ENCODE measurements at regions not wholly inside any gene's neighbourhood (a gene's known extent, or its start where the extent isn't known, plus 50 kb on each side); places are given as distances from the start of the nearest gene placed in this dataset.

DNA sequence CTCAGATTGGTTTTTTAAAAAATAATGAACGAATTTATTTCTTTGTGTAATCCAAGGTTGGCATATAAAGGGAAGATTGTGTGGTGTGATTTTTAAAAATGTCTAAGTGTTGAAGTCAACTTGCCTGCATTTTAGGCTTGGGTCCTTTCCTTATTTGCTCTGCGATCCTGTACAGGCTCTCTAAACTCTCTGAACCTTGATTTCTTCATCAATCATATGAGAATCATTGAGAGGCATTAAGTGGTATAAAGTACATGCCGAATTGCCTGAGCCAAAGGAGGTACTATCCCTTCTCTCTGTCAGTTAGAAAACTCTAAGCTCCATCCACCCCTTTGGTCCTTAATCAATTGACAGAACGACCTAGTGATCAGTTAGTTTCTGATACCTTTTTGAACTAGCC, 440.4 kb upstream of the MEX3C start:
- H3K36me3 Mint-ChIP-seq (ENCODE audit: low read depth) = no peaks in the 10 kb centered on the region
- peaks cover 52% of the 10 kb centered on the region for H3K9me3 Mint-ChIP-seq
- no peak for TF ChIP-seq CTCF (IDR thresholded peaks at IDR 0.05)
- no peaks in the 10 kb centered on the region for H3K27me3 Mint-ChIP-seq (ENCODE audit: insufficient read depth)
- H3K27ac Mint-ChIP-seq = no peak overlapping the region
- no peak overlapping the region for H3K4me3 Mint-ChIP-seq
- H3K4me1 Mint-ChIP-seq (ENCODE audit: low read depth) = no peaks in the 10 kb centered on the region
- DNase-seq = no peak

- Mint-ChIP-seq H3K27me3 (ENCODE audit: insufficient read depth) (no peaks in the 10 kb centered on the region), H3K36me3 (ENCODE audit: low read depth) (no peaks in the 10 kb centered on the region), H3K4me3 (no peak overlapping the region), H3K9me3 (peaks cover 55% of the 10 kb centered on the region), H3K27ac (no peak overlapping the region), H3K4me1 (ENCODE audit: low read depth) (no peaks in the 10 kb centered on the region)
- DNase-seq = no peak
- TF ChIP-seq CTCF (IDR thresholded peaks at IDR 0.05) = no peak
Observed at GRCh38 chr18:51639541-51639940, 442.1 kb upstream of the MEX3C start.

DNA sequence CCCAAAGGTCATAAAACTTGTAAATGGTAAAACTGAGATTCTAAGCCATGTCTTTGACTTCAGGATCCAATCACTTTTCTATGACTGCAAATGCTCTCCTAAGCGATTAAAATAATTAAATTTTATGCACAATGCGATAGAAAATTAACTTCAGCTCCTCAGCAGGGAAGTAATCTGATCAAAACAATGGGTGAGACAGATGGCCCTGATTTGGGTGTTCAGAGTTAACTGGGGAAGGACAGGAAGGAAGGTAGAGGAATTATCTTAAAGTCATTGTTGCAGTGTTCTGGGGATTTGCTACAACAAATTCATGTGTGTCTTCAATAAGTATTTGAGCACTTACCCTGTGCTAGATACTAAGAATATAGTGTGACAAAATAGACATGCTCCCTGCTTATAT, 446.0 kb upstream of the MEX3C start:
- no peak for TF ChIP-seq CTCF (IDR thresholded peaks at IDR 0.05)
- H3K27me3 Mint-ChIP-seq (ENCODE audit: insufficient read depth) = no peaks in the 10 kb centered on the region
- H3K36me3 Mint-ChIP-seq (ENCODE audit: low read depth) = no peaks in the 10 kb centered on the region
- no peak for DNase-seq
- peaks cover 39% of the 10 kb centered on the region for H3K9me3 Mint-ChIP-seq
- H3K4me1 Mint-ChIP-seq (ENCODE audit: low read depth) = no peaks in the 10 kb centered on the region
- H3K27ac Mint-ChIP-seq = no peak overlapping the region
- H3K4me3 Mint-ChIP-seq = no peak overlapping the region

DNA sequence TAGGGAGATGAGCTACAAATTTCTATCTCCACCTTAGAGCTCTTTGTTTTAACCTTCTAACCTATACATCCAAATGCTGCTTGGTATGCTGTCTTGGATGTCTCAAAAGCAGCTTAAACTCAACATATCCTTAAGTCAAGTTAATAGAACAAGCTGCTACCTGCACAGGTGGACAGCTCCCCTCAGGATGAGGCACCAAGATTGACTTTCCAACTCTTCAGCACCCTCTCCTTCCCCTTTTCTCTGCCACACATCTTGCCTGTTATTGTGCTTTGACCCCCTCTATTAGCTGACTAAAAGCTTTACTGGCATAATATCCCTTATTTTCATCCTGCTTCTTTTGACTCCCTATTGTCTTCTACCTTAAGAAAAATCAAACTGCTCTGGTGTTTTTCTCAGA, 448.1 kb upstream of the MEX3C start:
- Mint-ChIP-seq H3K4me3 (no peak overlapping the region), H3K9me3 (peaks cover 27% of the 10 kb centered on the region), H3K36me3 (ENCODE audit: low read depth) (no peaks in the 10 kb centered on the region), H3K27ac (no peak overlapping the region), H3K27me3 (ENCODE audit: insufficient read depth) (no peaks in the 10 kb centered on the region), H3K4me1 (ENCODE audit: low read depth) (no peaks in the 10 kb centered on the region)
- DNase-seq = no peak
- no peak for TF ChIP-seq CTCF (IDR thresholded peaks at IDR 0.05)

DNA sequence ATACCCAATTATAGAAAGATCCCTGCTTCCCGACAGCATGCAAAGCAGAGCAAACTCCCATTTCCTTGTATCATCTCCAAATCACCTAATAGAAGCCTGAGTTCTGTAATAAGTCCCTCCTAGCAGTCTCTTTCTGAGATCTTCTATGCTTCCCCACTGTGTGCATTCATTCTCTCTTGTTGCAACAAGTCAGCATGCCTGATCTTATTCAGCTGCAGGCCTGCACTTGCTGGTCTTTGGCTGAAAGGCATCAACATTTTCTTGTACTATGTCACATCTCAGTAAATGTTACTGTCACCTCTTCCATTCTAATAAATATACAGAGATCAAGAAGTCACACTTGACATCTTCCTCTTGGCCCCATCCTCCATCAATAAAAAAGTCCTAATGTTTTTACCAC, 449.9 kb upstream of the MEX3C start:
- Mint-ChIP-seq H3K27me3 (ENCODE audit: insufficient read depth) (no peaks in the 10 kb centered on the region), H3K4me3 (no peak overlapping the region), H3K27ac (no peak overlapping the region), H3K36me3 (ENCODE audit: low read depth) (no peaks in the 10 kb centered on the region), H3K9me3 (peaks cover 34% of the 10 kb centered on the region), H3K4me1 (ENCODE audit: low read depth) (no peaks in the 10 kb centered on the region)
- no peak for TF ChIP-seq CTCF (IDR thresholded peaks at IDR 0.05)
- no peak for DNase-seq

DNA sequence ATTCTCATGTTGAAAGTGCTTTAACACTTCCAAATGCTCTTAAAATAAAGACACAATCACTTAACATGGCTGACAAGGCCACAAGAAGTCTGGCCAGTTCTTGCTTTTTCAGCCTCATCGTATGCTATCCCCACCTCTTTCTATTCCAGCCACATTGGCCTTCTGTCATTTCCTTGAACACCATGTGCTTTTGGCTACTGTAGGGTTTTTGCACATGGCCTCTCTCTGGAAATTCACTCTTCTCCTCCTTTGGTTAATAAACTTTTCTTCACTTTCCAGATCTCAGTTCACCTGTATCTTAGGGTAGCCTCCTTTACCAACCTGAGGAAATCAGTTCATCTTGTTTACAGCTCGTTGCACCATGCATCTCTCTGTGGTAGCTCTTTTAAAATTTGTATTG, 450.5 kb upstream of the MEX3C start:
- H3K27me3 Mint-ChIP-seq (ENCODE audit: insufficient read depth) = no peaks in the 10 kb centered on the region
- no peak overlapping the region for H3K27ac Mint-ChIP-seq
- no peak overlapping the region for H3K4me3 Mint-ChIP-seq
- no peak for TF ChIP-seq CTCF (IDR thresholded peaks at IDR 0.05)
- DNase-seq = no peak
- H3K9me3 Mint-ChIP-seq = peaks cover 34% of the 10 kb centered on the region
- no peaks in the 10 kb centered on the region for H3K4me1 Mint-ChIP-seq (ENCODE audit: low read depth)
- no peaks in the 10 kb centered on the region for H3K36me3 Mint-ChIP-seq (ENCODE audit: low read depth)

All from HFFc6 (cell line).